ENCODE measurements at regions not wholly inside any gene's neighbourhood (a gene's known extent, or its start where the extent isn't known, plus 50 kb on each side); places are given as distances from the start of the nearest gene placed in this dataset.

DNA sequence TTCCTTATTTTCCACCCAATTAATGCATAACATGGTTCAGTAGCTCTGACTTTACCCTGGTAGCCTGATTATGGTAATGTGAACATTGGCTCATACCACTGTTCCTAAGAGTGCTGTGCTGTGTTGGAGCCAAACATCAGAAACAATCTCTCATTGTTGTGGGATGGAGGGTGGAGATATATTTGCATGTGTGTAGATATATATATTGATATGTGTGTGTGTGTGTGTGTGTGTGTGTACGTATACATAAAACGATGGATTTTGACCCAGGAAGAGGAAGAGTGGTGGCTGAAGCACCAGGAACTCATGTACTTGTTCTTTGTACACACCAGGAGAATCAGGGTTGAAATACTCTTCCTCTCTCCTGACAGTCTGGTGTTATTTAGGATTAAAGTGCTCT lies 247.7 kb downstream of the IL15 start:
- TF ChIP-seq, protein P1, sequence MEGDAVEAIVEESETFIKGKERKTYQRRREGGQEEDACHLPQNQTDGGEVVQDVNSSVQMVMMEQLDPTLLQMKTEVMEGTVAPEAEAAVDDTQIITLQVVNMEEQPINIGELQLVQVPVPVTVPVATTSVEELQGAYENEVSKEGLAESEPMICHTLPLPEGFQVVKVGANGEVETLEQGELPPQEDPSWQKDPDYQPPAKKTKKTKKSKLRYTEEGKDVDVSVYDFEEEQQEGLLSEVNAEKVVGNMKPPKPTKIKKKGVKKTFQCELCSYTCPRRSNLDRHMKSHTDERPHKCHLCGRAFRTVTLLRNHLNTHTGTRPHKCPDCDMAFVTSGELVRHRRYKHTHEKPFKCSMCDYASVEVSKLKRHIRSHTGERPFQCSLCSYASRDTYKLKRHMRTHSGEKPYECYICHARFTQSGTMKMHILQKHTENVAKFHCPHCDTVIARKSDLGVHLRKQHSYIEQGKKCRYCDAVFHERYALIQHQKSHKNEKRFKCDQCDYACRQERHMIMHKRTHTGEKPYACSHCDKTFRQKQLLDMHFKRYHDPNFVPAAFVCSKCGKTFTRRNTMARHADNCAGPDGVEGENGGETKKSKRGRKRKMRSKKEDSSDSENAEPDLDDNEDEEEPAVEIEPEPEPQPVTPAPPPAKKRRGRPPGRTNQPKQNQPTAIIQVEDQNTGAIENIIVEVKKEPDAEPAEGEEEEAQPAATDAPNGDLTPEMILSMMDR (IDR thresholded peaks at IDR 0.05; ENCODE audit: low read depth, low read length), result no peak
- TF ChIP-seq, protein P2, sequence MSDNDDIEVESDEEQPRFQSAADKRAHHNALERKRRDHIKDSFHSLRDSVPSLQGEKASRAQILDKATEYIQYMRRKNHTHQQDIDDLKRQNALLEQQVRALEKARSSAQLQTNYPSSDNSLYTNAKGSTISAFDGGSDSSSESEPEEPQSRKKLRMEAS (IDR thresholded peaks at IDR 0.05; ENCODE audit: low read depth, low read length), result no peak
- TF ChIP-seq POLR2A (IDR thresholded peaks at IDR 0.05; ENCODE audit: extremely low read depth, insufficient read length) (no peak), MYC (IDR thresholded peaks at IDR 0.05; ENCODE audit: low read depth, low read length) (no peak)

Data from NB4 (cell line).